ENCODE measurements at regions not wholly inside any gene's neighbourhood (a gene's known extent, or its start where the extent isn't known, plus 50 kb on each side); places are given as distances from the start of the nearest gene placed in this dataset.
"Not testable (repeated sequence)": the region's sequence is repeated elsewhere in the genome, so short reads cannot be mapped to it uniquely, and the experiment has no call there.

- ChIA-PET CTCF (no interaction called here), POLR2A (no interaction called here)
Measured at GRCh38 chr7:63043657-63044543, 954.7 kb upstream of the ZNF722 start.

DNA sequence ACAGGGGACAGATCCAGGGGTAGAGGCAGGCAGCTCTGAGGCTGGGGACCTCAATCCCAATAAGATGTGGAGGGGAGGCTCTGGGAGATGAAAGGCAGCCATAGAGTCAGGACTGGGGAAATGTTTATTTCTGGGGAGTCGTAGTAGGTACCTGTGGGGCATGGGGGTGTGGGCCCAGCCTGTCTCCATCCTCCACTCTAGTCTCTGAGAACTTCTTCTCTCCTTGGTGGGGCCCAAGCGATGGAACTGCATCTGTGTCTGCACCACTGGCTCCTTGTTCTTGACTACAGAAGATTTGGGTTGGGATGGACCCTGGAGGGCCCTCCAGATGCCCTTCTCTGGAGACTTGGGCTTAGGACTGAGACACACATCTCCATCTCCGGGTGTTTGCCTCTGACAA lies 953.9 kb upstream of the ZNF722 start:
- CTCF ChIA-PET = no interaction called here
- POLR2A ChIA-PET = no interaction called here

DNA sequence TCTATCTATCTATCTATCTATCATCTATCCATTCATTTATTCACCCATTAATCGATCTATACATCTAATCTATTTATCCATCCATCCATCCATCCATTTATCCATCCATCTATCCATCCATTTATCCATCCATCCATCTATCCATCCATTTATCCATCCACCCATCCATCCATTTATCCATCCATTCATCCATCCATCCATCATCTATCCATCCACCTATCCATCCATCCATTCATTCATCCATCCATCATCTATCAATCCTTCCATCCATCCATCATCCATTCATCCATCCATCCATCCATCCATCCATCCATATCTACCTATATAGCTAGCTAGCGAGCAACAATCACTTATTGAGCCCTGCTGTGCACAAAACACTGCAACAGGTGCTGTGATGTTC lies 953.1 kb upstream of the ZNF722 start:
- POLR2A ChIA-PET = no interaction called here
- CTCF ChIA-PET = interaction anchor here (0.7 kb wide), 1 partner anchor 123 kb away, joined by 3 read pairs; no protein-coding TSS in a partner anchor

DNA sequence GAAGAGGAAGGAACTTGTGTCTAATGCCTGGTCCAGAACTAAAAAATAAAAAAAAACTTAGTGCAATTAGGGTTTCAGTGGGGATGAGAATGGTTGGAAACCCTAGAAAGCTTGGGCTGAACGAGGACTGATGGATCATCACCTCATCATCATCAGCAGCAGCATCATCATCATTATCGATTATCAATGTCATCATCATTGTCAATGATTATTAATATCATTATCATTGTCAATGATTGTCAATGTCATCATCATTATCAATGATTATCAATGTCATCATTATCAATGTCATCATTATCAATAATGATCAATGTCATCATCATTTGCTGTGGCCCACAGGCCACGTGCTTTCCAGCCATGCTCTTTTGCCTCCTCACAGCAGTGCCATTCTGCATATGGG lies 952.0 kb upstream of the ZNF722 start:
- POLR2A ChIA-PET = no interaction called here

GRCh38 chr7:63047061-63047460 lies 951.6 kb upstream of the ZNF722 start:
- CTCF ChIA-PET = no interaction called here

More for the DNA sequence above, 952.0 kb upstream of the ZNF722 start:
- CTCF ChIA-PET = no interaction called here

GRCh38 chr7:63047546-63047945 lies 951.1 kb upstream of the ZNF722 start:
- POLR2A ChIA-PET = no interaction called here
- CTCF ChIA-PET = no interaction called here

More at GRCh38 chr7:63047061-63047460, 951.6 kb upstream of the ZNF722 start:
- POLR2A ChIA-PET = no interaction called here

GRCh38 chr7:63054191-63054661 lies 944.4 kb upstream of the ZNF722 start:
- CTCF ChIA-PET = no interaction called here
- POLR2A ChIA-PET = no interaction called here

DNA sequence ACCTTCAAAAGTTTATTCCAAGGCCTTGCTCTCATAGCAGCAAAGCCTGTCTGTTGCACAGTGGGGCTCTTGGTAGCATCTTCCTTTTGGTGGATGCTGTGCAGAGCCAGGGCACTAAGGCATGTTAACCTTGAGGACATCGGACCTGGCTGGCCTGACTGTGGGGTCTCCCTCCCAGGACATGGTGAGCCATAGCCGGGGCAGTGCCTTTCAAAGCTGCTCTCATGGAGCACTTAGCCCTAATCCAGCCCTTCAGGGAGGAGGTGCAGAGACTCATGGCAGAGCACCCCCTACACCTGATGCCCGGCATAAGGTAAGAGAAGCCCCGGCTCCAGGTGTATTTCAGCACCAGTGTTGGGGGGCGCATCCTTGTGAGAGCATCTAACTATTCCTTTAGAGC lies 941.4 kb upstream of the ZNF722 start:
- CTCF ChIA-PET = no interaction called here
- POLR2A ChIA-PET = no interaction called here

DNA sequence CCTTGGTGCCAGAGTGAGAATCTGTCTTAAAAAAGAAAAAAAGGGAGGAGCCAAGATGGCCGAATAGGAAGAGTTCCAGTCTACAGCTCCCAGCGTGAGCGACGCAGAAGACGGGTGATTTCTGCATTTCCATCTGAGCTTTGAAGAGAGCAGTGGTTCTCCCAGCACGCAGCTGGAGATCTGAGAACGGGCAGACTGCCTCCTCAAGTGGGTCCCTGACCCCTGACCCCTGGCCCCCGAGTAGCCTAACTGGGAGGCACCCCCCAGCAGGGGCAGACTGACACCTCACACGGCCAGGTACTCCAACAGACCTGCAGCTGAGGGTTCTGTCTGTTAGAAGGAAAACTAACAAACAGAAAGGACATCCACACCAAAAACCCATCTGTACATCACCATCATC lies 937.9 kb upstream of the ZNF722 start:
- CTCF ChIA-PET, POLR2A ChIA-PET: not testable (repeated sequence)

GRCh38 chr7:63065684-63066083 lies 933.0 kb upstream of the ZNF722 start:
- CTCF ChIA-PET = no interaction called here
- POLR2A ChIA-PET = no interaction called here

DNA sequence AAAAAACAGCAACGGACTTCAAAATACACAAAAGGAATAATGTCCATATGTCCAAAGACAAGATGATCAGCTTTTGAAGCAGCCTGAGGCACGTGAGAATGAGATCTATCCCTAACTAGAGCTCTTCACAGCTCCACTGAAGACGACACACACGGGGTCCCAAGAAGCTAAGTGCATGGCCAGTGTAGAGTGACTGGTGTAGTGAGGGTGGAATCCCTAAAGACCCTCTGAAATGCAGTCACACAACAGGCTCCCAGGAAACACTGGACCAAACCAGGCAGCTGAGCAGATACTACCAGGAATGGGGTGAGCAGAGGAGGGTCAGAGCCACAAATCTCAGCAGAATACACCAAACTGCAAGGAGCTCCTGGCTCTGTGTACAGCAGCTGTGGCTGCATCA lies 932.4 kb upstream of the ZNF722 start:
- CTCF ChIA-PET, POLR2A ChIA-PET: not testable (repeated sequence)

GRCh38 chr7:63067897-63068585 lies 930.6 kb upstream of the ZNF722 start:
- CTCF ChIA-PET = no interaction called here

GRCh38 chr7:63070696-63071095 lies 928.0 kb upstream of the ZNF722 start:
- ChIA-PET POLR2A (no interaction called here), CTCF (no interaction called here)

More at GRCh38 chr7:63067897-63068585, 930.6 kb upstream of the ZNF722 start:
- POLR2A ChIA-PET = no interaction called here

GRCh38 chr7:63071396-63071795 lies 927.3 kb upstream of the ZNF722 start:
- POLR2A ChIA-PET = no interaction called here
- CTCF ChIA-PET = no interaction called here

- POLR2A ChIA-PET = no interaction called here
- CTCF ChIA-PET = no interaction called here
Measured at GRCh38 chr7:63071920-63072319, 926.7 kb upstream of the ZNF722 start.

- POLR2A ChIA-PET = no interaction called here
- CTCF ChIA-PET = no interaction called here
Measured at GRCh38 chr7:63072806-63073205, 925.8 kb upstream of the ZNF722 start.

DNA sequence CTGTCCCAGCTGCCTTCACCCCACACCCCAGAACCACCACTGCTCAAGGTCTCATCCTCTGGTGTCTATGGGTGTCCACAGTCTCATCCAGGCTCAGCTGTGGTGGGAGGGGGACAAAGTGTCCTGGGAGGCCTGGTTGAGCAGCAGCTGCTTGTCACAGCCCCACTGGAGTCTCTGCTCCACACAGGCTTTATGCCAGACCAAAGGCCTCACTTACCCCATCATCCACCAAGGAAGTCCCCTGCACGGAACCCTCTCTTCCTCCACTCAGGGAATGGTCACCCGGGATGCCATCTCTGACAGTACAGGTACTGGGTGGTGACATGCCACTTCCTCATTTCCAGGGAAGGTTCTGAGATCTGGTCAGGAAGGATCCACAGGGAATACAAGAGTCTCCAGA lies 925.4 kb upstream of the ZNF722 start:
- CTCF ChIA-PET = no interaction called here
- POLR2A ChIA-PET = no interaction called here

GRCh38 chr7:63073736-63074135 lies 924.9 kb upstream of the ZNF722 start:
- ChIA-PET POLR2A (no interaction called here), CTCF (no interaction called here)

- POLR2A ChIA-PET = no interaction called here
- CTCF ChIA-PET = no interaction called here
Measured at GRCh38 chr7:63077841-63078240, 920.8 kb upstream of the ZNF722 start.

DNA sequence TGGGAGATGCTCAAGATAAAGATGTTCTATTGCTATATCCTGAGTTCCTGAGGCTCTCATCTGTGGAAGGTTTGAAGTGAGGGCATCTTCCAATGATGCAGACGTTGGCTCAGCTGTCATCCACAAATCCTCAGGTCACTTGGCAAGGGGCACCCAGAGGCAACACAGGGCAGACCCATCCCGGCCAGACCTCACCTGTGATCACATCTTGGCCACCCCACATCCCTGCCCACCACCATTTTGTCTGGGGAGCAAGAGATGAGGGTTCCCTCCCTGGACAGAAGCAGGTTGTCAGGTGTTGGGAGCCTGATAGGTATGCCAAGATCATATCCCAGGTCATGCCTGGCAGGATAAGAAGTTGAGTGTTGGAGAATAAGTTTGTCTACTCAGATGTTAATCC lies 918.2 kb upstream of the ZNF722 start:
- POLR2A ChIA-PET = no interaction called here
- CTCF ChIA-PET = no interaction called here

DNA sequence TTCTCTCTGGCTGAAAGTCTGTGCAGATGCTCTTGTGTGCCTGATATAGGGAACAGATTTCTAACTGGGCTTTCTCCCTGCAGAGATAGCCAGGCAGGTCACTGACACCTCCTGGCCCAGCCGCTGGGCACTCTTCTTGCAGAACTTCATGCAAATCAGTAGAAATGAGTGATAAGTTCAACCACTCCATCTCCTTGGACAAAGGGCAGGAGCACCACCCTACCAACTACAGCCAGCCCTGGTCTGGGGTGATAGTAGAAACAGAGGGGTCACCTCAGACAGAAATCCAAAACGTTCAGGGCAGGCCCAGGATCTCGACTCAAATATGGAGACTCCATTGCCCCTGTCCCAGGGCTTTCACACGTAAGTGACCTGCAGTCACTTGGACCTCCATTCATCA lies 917.8 kb upstream of the ZNF722 start:
- CTCF ChIA-PET = no interaction called here
- POLR2A ChIA-PET = no interaction called here

Measured in activated CD8-positive, alpha-beta memory T cell treated with anti-CD3 and anti-CD28 coated beads for 36 hours (primary cell).